OCI-LY3 (cell line): ENCODE measurements at regions not wholly inside any gene's neighbourhood (a gene's known extent, or its start where the extent isn't known, plus 50 kb on each side); places are given as distances from the start of the nearest gene placed in this dataset.

Source experiments
- H2AFZ ChIP-seq: fragments of 200-600, 300-600 bp; shearing (Covaris generic); 2 replicates; pipeline ENCODE4 v1.6.0; 2014; ENCODE audit warnings: antibody characterized with exemption, low read depth, low read length
- H3K27ac ChIP-seq: fragments of 200-600, 300-600 bp; sonication (generic); 2 replicates; pipeline ENCODE4 v1.5.1; 2014; ENCODE audit warnings: mild to moderate bottlenecking, low read length, moderate library complexity, mixed read lengths
- H3K27me3 ChIP-seq: fragments of 200-600, 300-600 bp; sonication (generic); 2 replicates; pipeline ENCODE4 v1.6.1; 2014; ENCODE audit warnings: low read depth, low read length, mixed read lengths
- H3K36me3 ChIP-seq: fragments of 200-600, 300-600 bp; sonication (generic); replicated peaks from 2 replicates; pipeline ENCODE3; 2014; ENCODE audit warnings: low read depth, low read length, mixed read lengths
- H3K4me1 ChIP-seq: fragments of 300-600, 200-600 bp; sonication (generic); 2 replicates; pipeline ENCODE4 v1.6.1; 2014; ENCODE audit warnings: low read length, mixed read lengths
- H3K4me2 ChIP-seq: fragments of 200-600, 300-600 bp; sonication (generic); 2 replicates; pipeline ENCODE4 v1.6.1; 2014; ENCODE audit warnings: low read length, mixed read lengths
- H3K4me3 ChIP-seq: fragments of 300-600, 200-600 bp; sonication (generic); 2 replicates; pipeline ENCODE4 v1.5.1; 2014; ENCODE audit warnings: antibody characterized with exemption, mild to moderate bottlenecking, low read length, moderate library complexity
- H3K79me2 ChIP-seq: fragments of 300-600, 200-600 bp; shearing (Covaris generic); 2 replicates; pipeline ENCODE4 v1.6.1; 2014; ENCODE audit warnings: mild to moderate bottlenecking, low read length, mixed read lengths
- H3K9ac ChIP-seq: fragments of 300-600, 200-600 bp; shearing (Covaris generic); 2 replicates; pipeline ENCODE4 v1.6.0; 2014; ENCODE audit warnings: mild to moderate bottlenecking, low read length, moderate library complexity
- H3K9me3 ChIP-seq: fragments of 200-600, 300-600 bp; shearing (Covaris generic); 2 replicates; pipeline ENCODE4 v1.6.1; 2014; ENCODE audit warnings: low read length, mixed read lengths; ENCODE audit not compliant: insufficient read depth
- H4K20me1 ChIP-seq: fragments of 200-600, 300-600 bp; sonication (generic); 2 replicates; pipeline ENCODE4 v1.6.1; 2016; ENCODE audit warnings: low read length, mixed read lengths; ENCODE audit not compliant: insufficient read depth
- CTCF ChIP-seq: fragments of 200-600, 300-600 bp; sonication (generic); IDR thresholded peaks from 2 replicates; pipeline ENCODE4 v1.5.1; 2014; ENCODE audit warnings: antibody characterized with exemption, low read length, low read depth
- EZH2phosphoT487 ChIP-seq: fragments of 200-600 bp; shearing (Covaris generic); IDR thresholded peaks from 2 replicates; pipeline ENCODE4 v1.6.1; 2018; ENCODE audit warnings: antibody characterized with exemption, mixed run types, low read depth

DNA sequence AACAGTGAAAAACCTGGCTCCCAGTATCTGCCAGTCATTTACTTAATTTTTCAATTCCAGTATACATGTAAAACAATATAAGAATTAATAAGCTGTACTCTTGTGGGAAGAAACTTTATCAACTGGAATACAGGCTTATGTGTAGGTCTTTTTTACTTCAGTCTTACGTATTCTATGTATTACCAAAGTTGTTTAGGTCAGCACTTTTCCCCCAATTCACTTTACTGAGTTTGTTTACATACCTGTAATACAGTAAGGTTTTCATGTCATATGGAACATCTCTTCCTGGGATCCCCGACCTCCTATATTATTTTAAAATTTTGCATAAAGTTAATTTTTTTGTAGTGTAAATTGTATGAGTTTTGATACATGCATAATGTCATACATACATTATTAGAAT, 181.8 kb upstream of the OLFM3 start:
- Histone ChIP-seq H3K4me3 (no peak overlapping the region), H3K9me3 (no peaks in the 10 kb centered on the region), H2AFZ (no peak overlapping the region)

DNA sequence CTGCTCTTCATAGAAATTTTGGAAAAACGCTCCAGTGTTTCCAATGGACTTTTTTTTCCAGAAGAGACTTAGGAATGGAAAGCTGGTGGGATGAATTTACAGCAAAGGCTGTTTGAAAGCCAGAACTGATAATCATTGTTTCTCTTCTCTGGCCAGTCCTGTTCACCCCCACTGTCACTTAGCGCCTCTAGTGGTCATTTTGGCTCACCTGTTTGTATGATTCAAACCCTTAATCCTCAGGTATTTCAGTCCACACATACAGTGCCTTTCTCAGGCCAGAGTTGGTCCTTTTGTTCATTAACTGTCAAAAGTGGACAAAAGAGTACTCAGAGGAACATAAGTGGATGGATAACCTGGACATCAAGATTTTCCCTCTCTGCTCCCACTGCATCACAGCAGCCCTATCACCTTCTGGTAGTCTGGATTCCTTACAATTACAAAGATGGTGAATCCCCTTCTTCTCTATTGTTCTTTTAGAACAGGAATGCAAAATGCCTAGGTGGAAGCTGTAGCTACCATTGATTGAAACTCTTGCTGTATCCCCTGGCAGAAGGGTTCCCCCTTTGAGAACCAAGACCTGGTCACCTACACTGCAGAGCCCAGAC, 177.6 kb upstream of the OLFM3 start:
- Histone ChIP-seq H3K9me3 (no peaks in the 10 kb centered on the region), H3K27ac (no peak overlapping the region), H3K4me1 (no peaks in the 10 kb centered on the region), H3K4me3 (no peak overlapping the region), H3K9ac (no peak overlapping the region), H3K36me3 (no peaks in the 10 kb centered on the region), H2AFZ (no peak overlapping the region), H3K27me3 (no peaks in the 10 kb centered on the region), H4K20me1 (no peaks in the 10 kb centered on the region), H3K79me2 (no peaks in the 10 kb centered on the region), H3K4me2 (no peak overlapping the region)
- TF ChIP-seq CTCF: peak; percentile 58
- TF ChIP-seq EZH2phosphoT487: no peak

More for the DNA sequence above, 181.8 kb upstream of the OLFM3 start:
- Histone ChIP-seq H3K36me3 (no peaks in the 10 kb centered on the region), H3K4me2 (no peak overlapping the region), H4K20me1 (no peaks in the 10 kb centered on the region), H3K9ac (no peak overlapping the region), H3K79me2 (no peaks in the 10 kb centered on the region), H3K4me1 (no peaks in the 10 kb centered on the region), H3K27me3 (no peaks in the 10 kb centered on the region), H3K27ac (no peak overlapping the region)
- TF ChIP-seq CTCF (no peak), EZH2phosphoT487 (no peak)

- no peak overlapping the region for H3K27ac ChIP-seq
- H3K4me3 ChIP-seq: no peak overlapping the region
- H3K9me3 ChIP-seq: no peaks in the 10 kb centered on the region
- H2AFZ ChIP-seq: no peak overlapping the region
- no peak overlapping the region for H3K4me2 ChIP-seq
- H3K4me1 ChIP-seq: no peaks in the 10 kb centered on the region
- H4K20me1 ChIP-seq: no peaks in the 10 kb centered on the region
- H3K79me2 ChIP-seq: no peaks in the 10 kb centered on the region
- no peaks in the 10 kb centered on the region for H3K27me3 ChIP-seq
- H3K36me3 ChIP-seq: no peaks in the 10 kb centered on the region
- H3K9ac ChIP-seq: no peak overlapping the region
- TF ChIP-seq EZH2phosphoT487 (no peak), CTCF (no peak)
Measured at GRCh38 chr1:102172200-102172599, 175.5 kb upstream of the OLFM3 start.

DNA sequence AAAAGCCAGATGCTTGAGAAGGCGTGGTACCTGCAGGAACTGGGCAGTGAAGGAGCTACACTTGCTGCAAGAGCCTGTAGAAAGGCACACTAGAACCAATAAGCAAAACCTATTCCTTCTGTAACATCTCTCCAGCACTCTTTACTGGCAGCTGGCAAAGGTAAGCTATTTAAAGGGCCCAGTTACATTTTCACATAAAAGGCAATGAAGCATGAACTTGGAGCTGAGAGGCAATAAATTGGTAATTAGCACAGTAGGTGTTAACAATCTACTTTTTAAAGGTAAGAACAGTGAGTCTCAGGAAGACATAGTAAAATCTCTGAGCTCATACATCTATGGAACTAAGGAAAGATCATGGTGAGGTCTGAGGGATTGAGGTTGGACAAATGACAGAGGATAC, 167.1 kb upstream of the OLFM3 start:
- Histone ChIP-seq H3K9me3 (no peaks in the 10 kb centered on the region), H3K27ac (no peak overlapping the region), H3K4me3 (no peak overlapping the region), H3K27me3 (no peaks in the 10 kb centered on the region), H2AFZ (no peak overlapping the region), H3K79me2 (no peaks in the 10 kb centered on the region), H3K9ac (no peak overlapping the region), H3K36me3 (no peaks in the 10 kb centered on the region), H4K20me1 (no peaks in the 10 kb centered on the region), H3K4me2 (no peak overlapping the region), H3K4me1 (no peaks in the 10 kb centered on the region)
- TF ChIP-seq CTCF: no peak
- TF ChIP-seq EZH2phosphoT487: no peak
